AG04449 (cell line): ENCODE measurements at regions not wholly inside any gene's neighbourhood (a gene's known extent, or its start where the extent isn't known, plus 50 kb on each side); places are given as distances from the start of the nearest gene placed in this dataset.

Experiments used
- CTCF ChIA-PET: fragments of 350-600 bp; formaldehyde crosslinking; extraction: SDS; loops from one replicate; lab custom pipeline; 2021; ENCODE audit warnings: antibody characterized with exemption; lab: Yijun Ruan, JAX
- POLR2A ChIA-PET: fragments of 400-600, 350-600 bp; formaldehyde crosslinking; extraction: SDS; loops from one replicate; lab custom pipeline; 2020; ENCODE audit warnings: antibody characterized with exemption, inconsistent platforms; lab: Yijun Ruan, JAX
- DNase-seq: peaks from one replicate; pipeline ENCODE4 v3.0.0-alpha.2; 2010; ENCODE audit warnings: low read depth, low spot score
- H3K4me3 ChIP-seq: 2 replicates; pipeline ENCODE4 v1.5.1; 2011; ENCODE audit warnings: low read depth, mild to moderate bottlenecking, control low read depth, low read length
- CTCF ChIP-seq: IDR thresholded peaks from one replicate; pipeline ENCODE4 v1.5.1; 2011; ENCODE audit warnings: mild to moderate bottlenecking, moderate library complexity, low read length, control low read depth, inconsistent platforms; ENCODE audit not compliant: insufficient read depth; ENCODE audit errors: missing control alignments

DNA sequence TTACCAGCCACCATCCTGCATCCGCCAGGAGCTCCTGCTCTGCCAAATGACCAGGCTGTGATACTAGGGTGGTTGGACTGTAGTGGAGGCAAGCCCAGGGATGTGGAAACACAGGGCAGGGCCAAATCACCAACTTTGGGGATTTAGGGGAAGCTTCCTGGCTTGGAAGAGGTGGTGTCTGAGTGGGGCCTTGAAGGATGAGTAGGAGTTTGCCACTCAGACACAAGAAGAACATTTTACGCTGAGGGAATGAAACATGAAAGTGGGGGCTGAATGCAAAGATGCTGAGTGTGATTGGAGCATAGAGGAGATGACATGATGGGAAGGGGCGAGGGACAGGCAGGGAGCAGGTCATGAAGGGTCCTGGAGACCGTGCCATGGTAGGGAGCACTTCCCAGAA lies 329.5 kb downstream of the RPS24 start:
- no peak for TF ChIP-seq CTCF
- ChIA-PET CTCF (interaction anchor here (0.8 to 1.5 kb wide), 2 partner anchors 9 to 17 kb away, joined by 3 read pairs; no protein-coding TSS in a partner anchor), POLR2A (no interaction called here)
- DNase-seq = no peak
- H3K4me3 ChIP-seq = no peak overlapping the region

DNA sequence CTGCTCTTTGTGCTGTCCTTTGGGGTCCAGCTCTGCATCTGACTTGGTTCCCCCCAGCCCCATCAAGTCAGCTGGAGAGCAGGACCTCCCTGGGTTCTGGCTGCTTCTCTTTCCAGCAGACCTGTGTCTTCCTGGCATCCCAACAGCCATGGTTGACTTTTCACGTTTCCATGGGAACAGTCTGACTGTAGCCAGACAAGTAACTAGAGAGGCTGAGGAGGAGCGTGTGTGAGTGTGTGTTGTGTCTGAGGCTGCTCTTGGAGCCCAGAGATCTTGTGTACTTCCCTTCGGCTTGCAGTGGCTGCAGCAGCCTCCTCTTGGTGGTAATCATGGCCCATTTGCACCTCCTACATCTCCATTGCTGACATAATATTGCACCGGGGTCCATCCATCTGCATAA lies 332.0 kb downstream of the RPS24 start:
- no peak overlapping the region for H3K4me3 ChIP-seq
- CTCF ChIA-PET = no interaction called here
- no peak for TF ChIP-seq CTCF
- POLR2A ChIA-PET = no interaction called here
- DNase-seq = no peak

GRCh38 chr10:78366663-78367411 lies 333.2 kb downstream of the RPS24 start:
- POLR2A ChIA-PET = no interaction called here
- no peak for DNase-seq
- no peak for TF ChIP-seq CTCF
- H3K4me3 ChIP-seq = no peak overlapping the region
- CTCF ChIA-PET = interaction anchor here (1.3 to 1.7 kb wide), 3 partner anchors 9 to 319 kb away, joined by 3 to 7 read pairs (median 4); no protein-coding TSS in a partner anchor

DNA sequence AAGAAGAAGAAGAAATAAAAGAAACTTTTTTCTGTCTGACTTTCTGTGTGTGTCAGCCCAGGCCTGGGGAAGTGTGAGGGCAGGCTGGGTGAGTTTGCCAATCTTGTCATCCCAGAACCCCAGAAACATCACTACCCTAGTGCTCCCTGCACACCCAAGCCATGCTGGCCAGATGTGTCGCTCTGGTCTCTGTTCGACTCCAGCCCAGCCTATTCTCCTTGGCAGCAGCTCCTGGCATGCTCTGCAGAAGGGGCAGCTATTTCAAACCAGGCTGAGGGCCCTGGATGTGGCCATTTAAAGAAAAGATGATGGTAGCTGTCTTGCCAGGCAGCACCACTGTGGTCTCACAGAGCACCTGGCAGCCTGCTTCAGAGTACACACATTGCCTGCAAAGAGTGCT lies 334.1 kb downstream of the RPS24 start:
- CTCF ChIA-PET = interaction anchor here (1.4 to 1.7 kb wide), 2 partner anchors 8 to 320 kb away, joined by 3 to 7 read pairs; no protein-coding TSS in a partner anchor
- no peak overlapping the region for H3K4me3 ChIP-seq
- POLR2A ChIA-PET = no interaction called here
- no peak for TF ChIP-seq CTCF
- DNase-seq = no peak

GRCh38 chr10:78371136-78371535 lies 337.5 kb downstream of the RPS24 start:
- TF ChIP-seq CTCF = no peak
- ChIA-PET POLR2A (no interaction called here), CTCF (interaction anchor here (1.1 to 1.2 kb wide), 2 partner anchors 26 to 696 kb away, joined by 3 to 4 read pairs; no protein-coding TSS in a partner anchor)

DNA sequence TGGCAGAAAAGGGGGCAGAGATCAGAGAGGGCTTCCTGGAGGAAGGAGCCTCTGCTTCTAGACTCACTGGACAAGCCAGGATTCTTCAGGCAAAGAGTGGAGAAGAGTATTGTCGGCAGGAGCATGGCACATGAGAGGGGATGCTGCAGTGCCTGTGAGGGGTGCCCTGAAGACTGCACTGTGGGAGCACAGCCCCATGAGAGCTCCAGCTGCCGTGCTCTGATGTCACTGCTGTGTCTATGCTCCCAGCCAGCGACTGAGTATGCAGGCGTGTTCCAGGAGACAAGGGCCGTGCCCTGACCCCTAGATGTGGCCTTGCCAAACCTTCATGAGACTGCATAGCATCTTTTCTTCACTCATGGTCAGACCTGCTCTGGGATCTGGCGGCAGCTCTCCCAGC lies 339.1 kb downstream of the RPS24 start:
- H3K4me3 ChIP-seq = no peak overlapping the region
- CTCF ChIA-PET = no interaction called here
- DNase-seq = no peak
- POLR2A ChIA-PET = no interaction called here
- TF ChIP-seq CTCF = no peak

More at GRCh38 chr10:78371136-78371535, 337.5 kb downstream of the RPS24 start:
- no peak for DNase-seq
- no peak overlapping the region for H3K4me3 ChIP-seq
